ENCODE measurements at regions not wholly inside any gene's neighbourhood (a gene's known extent, or its start where the extent isn't known, plus 50 kb on each side); places are given as distances from the start of the nearest gene placed in this dataset.

- WGBS, 2 donors, result 56 to 79% methylated on average over 2 of the region's 2 CpGs
- intact Hi-C loops (cut with DNase I; ENCODE audit: low total_unique reads), result no loop called here
- TF ChIP-seq CTCF (IDR thresholded peaks at IDR 0.05), result no peak
- TF ChIP-seq POLR2A (IDR thresholded peaks at IDR 0.05), result no peak
- H3K4me3 ChIP-seq (ENCODE audit: low read depth, poor library complexity, severe bottlenecking), result no peak overlapping the region
- no peak for DNase-seq (ENCODE audit: low spot score in 2 of 2)
Measured at GRCh38 chr3:20912406-20912805, 726.4 kb upstream of the SGO1 start.

DNA sequence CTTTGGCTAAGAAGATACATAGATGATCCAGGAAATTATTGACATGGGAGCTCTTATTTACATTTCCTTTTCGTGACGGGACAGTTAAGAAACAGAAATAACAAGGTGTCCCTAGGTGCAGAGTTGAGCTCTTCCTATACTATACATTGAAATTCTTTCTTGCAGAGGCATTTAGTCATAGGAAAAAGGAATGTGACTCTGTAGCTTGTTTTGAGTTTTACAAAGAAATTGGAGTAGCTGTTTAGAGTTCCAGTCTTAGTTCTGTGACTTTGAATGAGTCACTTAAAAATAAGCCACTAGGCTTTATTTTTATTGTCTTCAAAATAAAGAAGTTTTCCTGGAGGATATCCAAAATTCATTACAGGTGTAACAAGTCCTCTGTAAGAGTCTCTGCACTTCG is 723.5 kb upstream of the SGO1 start:
- WGBS, 2 donors, result 57 to 65% methylated on average over 3 of the region's 3 CpGs
- DNase-seq (ENCODE audit: low spot score in 2 of 2), result no peak
- intact Hi-C loops (cut with DNase I; ENCODE audit: low total_unique reads), result no loop called here
- H3K4me3 ChIP-seq (ENCODE audit: low read depth, poor library complexity, severe bottlenecking), result no peak overlapping the region
- TF ChIP-seq POLR2A (IDR thresholded peaks at IDR 0.05) (no peak), CTCF (IDR thresholded peaks at IDR 0.05) (no peak)

DNA sequence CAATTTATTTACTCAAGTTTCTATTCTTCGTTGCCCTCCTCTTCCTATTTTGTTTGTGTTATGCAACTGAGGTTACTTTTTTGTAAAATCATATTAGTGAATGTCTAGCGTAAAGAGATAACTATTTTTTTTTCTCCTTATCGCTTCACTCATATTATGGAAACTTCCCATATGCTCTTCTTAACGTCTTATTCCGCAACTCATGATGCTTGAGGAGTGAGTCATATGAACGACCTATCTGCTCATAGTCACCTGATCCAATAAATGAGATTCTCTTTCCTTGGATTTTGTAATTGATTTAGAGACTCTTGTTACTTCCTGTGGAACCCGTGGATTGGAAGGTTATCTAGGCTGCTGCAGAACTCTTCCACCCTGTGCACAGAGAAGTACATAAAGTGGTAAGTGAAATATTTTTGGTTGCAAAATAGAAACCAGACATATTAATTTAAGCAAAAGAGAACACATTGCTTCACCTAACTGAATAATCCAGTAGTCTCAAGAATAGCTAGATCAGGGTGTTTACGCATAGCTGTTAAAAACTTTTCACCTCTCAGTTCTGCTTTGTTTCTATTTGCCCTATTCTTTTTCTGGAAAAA is 719.3 kb upstream of the SGO1 start:
- WGBS, 2 donors, result 78 to 81% methylated on average over 8 of the region's 8 CpGs

GRCh38 chr3:20904671-20905070 is 718.7 kb upstream of the SGO1 start:
- TF ChIP-seq CTCF (IDR thresholded peaks at IDR 0.05), result no peak
- TF ChIP-seq POLR2A (IDR thresholded peaks at IDR 0.05), result no peak
- WGBS, 2 donors, result 55% methylated on average over 3 of the region's 3 CpGs
- DNase-seq (ENCODE audit: low spot score in 2 of 2), result no peak
- H3K4me3 ChIP-seq (ENCODE audit: low read depth, poor library complexity, severe bottlenecking), result no peak overlapping the region
- intact Hi-C loops (cut with DNase I; ENCODE audit: low total_unique reads), result no loop called here

More for the DNA sequence above, 719.3 kb upstream of the SGO1 start:
- H3K4me3 ChIP-seq (ENCODE audit: low read depth, poor library complexity, severe bottlenecking), result no peak overlapping the region
- intact Hi-C loops (cut with DNase I; ENCODE audit: low total_unique reads), result no loop called here
- TF ChIP-seq POLR2A (IDR thresholded peaks at IDR 0.05) (no peak), CTCF (IDR thresholded peaks at IDR 0.05) (no peak)
- DNase-seq (ENCODE audit: low spot score in 2 of 2), result no peak

- intact Hi-C loops (cut with DNase I; ENCODE audit: low total_unique reads), result loop anchor here (10.0 kb wide), 1 partner anchor 204 kb away; no protein-coding TSS in a partner anchor
Measured at GRCh38 chr3:20898962-20899361, 713.0 kb upstream of the SGO1 start.

More at GRCh38 chr3:20898962-20899361, 713.0 kb upstream of the SGO1 start:
- TF ChIP-seq CTCF (IDR thresholded peaks at IDR 0.05) (no peak), POLR2A (IDR thresholded peaks at IDR 0.05) (no peak)
- no peak overlapping the region for H3K4me3 ChIP-seq (ENCODE audit: low read depth, poor library complexity, severe bottlenecking)
- WGBS, 2 donors, result 86 to 91% methylated on average over 2 of the region's 2 CpGs
- DNase-seq (ENCODE audit: low spot score in 2 of 2), result no peak
